ENCODE measurements at regions not wholly inside any gene's neighbourhood (a gene's known extent, or its start where the extent isn't known, plus 50 kb on each side); places are given as distances from the start of the nearest gene placed in this dataset.

DNA sequence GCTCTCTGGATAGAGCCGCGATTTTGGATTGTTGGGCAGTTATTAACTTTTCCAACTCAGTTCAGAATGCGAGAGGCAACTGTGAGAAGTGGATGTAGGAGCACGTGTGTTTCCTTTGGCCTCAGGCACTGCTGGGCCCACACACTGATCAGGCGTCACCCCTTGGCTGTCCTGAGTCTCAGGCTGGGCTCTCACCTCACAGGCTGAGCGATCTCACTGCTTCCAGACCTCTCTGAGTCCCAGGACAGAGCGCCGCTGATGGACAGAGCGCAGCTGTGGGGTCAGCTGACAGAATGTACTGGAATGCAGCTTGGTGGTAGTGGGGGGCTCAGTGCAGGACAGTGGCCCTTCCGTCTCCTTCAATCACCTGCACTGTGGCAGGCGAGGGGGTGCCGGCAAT lies 516.2 kb downstream of the TBC1D22A start:
- no peak for DNase-seq (ENCODE audit: low read depth)

GRCh38 chr22:47277531-47277930 lies 515.1 kb downstream of the TBC1D22A start:
- DNase-seq (ENCODE audit: low read depth) = no peak

DNA sequence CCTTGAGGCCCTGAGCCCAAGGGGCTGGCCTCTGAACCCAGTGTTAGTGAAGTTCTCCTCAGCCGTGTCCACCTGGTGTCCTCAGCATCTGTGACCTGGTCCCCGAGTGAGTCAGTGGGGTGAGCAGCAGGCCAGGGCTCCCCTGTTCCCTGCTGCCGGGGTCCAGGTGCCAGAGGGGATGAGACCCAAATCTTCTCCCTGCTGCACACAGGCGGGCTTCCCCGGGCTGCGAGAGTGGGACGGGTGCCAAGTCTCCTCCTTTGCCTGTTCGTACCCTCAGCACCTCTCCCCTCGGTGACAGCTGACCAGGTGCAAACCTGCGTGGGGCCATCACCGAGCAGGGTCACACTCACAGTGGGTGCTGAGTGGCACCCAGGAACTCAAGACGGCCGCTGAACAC lies 514.5 kb downstream of the TBC1D22A start:
- DNase-seq (ENCODE audit: low read depth) = no peak

DNA sequence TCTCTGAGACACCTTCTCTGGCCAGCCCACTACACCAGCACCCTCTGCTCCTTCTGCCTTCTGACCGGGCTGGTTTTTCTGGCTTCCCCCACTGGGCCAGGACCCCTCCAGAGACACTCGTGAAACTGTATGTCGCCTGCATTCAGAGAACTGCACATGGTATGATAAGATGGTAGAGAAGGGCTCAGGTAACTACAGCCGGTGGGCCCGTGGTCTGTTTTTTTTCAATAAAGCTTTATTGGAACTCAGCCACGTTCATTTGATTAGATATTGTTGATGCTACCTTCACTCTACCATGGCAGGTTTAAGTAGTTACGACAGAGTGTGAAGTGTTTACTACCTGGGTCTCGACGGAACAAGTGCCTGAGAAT lies 514.0 kb downstream of the TBC1D22A start:
- DNase-seq (ENCODE audit: low read depth) = no peak

DNA sequence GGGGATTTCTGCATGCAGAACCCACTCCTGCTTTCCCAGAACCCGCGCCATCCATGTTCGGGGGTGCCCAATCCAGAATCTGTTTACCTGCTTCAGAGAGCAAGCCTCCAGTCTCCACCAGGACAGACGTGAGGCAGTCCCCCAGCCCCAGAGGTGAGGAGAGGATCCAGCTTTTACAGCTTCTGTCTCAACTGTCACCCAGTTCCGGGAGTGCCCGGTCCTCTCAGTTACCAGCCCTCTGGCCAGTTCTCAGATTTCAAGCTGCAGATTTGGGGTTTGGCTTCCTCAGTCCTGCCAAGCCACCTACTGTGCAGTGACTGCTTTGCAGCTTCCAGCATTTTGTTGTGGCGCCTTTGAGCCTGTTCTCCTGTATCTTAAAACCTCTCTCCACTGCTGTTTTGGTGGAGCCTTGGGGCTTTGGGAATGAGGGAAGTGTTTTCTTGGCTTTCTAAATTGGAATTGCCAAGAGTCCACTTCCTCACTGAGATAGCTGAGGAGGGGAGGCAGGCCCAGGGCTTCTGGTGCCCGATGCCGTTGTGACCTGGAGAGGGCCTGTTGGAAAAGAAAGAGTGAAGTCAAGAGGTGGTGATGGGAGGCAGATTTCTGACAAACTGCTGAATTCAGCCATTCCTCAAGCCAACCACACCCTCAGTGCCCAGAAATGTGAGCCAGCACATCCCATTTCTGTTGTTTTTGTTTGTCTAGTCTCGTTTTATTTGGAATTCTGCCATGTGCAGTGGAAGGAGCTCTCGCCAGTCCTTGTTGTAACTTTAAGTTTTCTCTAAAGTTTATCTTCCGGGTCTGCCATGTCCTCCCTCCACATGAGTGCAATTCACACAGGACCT lies 513.4 kb downstream of the TBC1D22A start:
- DNase-seq (ENCODE audit: low read depth) = no peak

DNA sequence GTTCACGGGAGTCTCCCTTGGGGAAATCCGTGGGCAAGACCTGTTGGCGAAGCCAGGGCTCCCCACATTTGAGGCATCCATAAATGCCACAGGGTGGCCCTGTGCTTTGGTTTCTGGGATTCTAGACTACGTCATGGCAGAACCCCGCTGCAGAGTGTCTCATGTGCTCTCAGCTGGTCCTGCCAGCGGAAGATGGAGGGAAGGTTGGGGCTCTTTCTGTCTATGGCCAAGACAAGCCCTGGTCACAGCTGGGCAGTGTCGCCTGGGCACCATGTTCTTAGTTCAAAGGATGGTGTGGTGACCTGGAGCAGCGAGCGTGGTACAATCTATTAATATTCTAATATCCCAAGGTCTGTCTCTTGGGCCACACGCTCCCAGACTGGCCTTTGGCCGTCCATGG lies 511.7 kb downstream of the TBC1D22A start:
- no peak for DNase-seq (ENCODE audit: low read depth)

DNA sequence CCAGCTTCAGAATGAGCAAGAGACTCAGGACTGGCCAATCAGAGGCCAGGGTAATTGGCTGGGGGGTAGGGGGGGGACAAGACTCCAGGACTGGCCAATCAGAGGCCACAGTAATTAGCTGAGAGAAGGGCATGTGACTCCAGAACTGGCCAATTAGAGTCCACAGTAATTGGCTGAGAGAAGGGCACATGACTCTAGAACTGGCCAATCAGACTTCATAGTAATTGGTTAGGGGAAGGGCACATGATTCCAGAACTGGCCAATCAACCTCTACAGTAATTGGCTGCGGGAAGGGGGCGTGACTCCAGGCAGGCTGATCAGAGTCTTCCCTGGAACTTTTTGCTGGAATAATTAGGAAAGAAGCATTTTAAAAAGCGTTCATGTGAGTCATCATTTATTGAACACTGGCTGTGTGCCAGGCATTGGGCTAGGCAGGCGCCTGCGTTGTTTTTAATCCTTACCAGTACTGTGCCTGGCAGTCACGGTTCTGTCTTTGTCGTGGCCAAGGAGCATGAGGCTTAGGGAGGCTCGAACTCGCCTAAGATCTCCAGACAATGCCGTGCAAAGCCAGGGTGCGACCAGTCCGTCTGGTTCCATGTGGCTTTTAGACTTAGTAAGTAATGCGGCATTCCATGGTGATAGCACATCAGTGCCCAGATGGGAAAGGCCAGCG lies 508.1 kb downstream of the TBC1D22A start:
- no peak for DNase-seq (ENCODE audit: low read depth)

- DNase-seq (ENCODE audit: low read depth) = no peak
Measured at GRCh38 chr22:47269516-47270088, 507.2 kb downstream of the TBC1D22A start.

- DNase-seq (ENCODE audit: low read depth) = no peak
Measured at GRCh38 chr22:47267513-47268282, 505.2 kb downstream of the TBC1D22A start.

GRCh38 chr22:47266329-47266728 lies 503.9 kb downstream of the TBC1D22A start:
- DNase-seq (ENCODE audit: low read depth) = no peak

- DNase-seq (ENCODE audit: low read depth) = no peak
Measured at GRCh38 chr22:47260551-47260950, 498.1 kb downstream of the TBC1D22A start.

GRCh38 chr22:47259990-47260389 lies 497.5 kb downstream of the TBC1D22A start:
- DNase-seq (ENCODE audit: low read depth) = no peak

DNA sequence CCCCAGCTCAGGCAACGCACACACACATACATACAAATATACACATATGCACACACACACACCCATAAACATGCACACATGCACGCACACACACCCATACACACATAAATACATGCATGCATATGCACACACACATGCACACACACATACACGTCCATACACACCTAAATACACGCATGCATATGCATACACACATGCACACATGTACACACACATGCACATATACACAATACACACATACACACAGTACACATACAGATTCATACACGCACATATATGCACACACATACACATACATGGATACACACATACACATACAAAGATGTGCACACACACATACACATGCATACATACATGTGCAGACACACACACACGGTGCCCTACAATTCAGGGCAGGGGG lies 496.6 kb downstream of the TBC1D22A start:
- DNase-seq (ENCODE audit: low read depth) = no peak

- DNase-seq (ENCODE audit: low read depth) = no peak
Measured at GRCh38 chr22:47257976-47258375, 495.5 kb downstream of the TBC1D22A start.

- no peak for DNase-seq (ENCODE audit: low read depth)
Measured at GRCh38 chr22:47257566-47257965, 495.1 kb downstream of the TBC1D22A start.

- DNase-seq (ENCODE audit: low read depth) = no peak
Measured at GRCh38 chr22:47251911-47252310, 489.5 kb downstream of the TBC1D22A start.

- DNase-seq (ENCODE audit: low read depth) = no peak
Measured at GRCh38 chr22:47250995-47251765, 488.7 kb downstream of the TBC1D22A start.

GRCh38 chr22:47249370-47249928 lies 487.0 kb downstream of the TBC1D22A start:
- no peak for DNase-seq (ENCODE audit: low read depth)

DNA sequence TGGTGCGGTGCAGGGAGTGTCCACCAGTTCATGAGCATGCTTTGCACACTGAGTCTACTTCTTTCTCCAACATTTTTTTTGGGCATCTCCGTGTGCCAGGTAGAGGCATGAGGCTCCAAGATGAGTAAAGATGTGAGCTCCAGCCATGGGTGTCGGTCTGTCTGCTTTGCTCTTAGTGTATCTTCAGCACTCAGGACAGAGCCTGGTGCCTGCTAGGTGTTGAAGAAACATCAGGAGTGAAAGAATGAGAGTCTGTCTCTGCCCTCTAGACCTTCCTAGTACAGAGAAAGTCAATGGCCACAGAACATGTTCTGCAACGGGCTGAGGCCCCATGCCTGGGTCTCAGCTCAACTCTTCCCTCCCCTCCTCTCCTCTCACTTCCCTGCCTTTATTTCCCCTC lies 486.5 kb downstream of the TBC1D22A start:
- no peak for DNase-seq (ENCODE audit: low read depth)

DNA sequence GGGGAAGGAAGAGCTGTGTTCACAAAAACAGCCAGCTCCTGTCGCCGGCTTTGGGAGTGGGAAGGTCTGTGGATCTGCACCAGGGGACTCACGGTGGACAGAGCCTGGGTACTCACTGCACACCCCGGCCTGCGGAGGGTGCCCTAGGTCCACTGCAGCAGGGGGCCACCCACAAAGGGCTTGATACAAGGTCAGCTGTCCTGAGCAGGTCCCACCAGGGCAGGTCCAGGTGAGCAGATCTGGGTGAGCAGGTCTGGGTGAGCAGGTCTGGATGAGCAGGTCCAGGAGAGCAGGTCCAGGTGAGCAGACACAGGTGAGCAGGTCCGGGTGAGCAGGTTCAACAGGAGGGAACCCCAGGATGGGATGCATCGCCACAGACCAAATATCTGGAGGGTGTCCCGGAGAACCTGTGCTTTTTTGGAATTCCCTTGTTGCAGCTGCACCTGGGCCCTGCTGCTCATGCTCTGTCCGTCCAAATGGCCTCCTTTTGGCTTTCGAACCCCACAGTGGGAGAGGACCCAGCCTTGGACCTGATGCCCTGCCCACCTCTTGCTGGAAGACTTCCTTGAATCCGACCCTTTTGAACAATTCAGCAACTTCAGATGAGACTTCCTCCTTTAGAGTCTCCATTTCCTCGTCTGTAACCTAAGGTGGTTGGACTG lies 485.3 kb downstream of the TBC1D22A start:
- no peak for DNase-seq (ENCODE audit: low read depth)

DNA sequence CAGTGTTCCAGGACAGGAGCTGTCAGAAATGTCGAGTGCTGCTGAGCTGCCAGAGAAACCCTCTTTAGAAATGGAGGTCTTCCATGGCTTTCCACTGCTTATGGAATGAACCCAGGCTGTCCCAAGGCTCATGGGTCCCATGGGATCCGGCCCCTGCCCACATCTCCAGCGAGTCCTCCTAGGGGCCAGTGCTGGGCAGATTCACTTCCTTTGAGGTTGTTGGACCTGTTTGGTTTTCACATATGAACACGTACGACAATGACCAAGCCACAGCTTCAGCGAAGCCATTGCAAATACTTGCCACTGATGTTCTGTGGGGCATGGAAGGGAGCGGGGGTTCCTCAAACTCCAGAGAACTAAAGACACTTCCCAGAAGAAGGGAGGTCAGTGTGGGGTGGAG lies 483.3 kb downstream of the TBC1D22A start:
- DNase-seq (ENCODE audit: low read depth) = no peak
